NCI-H526 treated with DMSO at 0.1 percent for 48 hours (cell line): ENCODE measurements at regions not wholly inside any gene's neighbourhood (a gene's known extent, or its start where the extent isn't known, plus 50 kb on each side); places are given as distances from the start of the nearest gene placed in this dataset.
"Not testable (repeated sequence)": the region's sequence is repeated elsewhere in the genome, so short reads cannot be mapped to it uniquely, and the experiment has no call there.

Experiments used
- DNase-seq: peaks from one replicate; lab custom pipeline; 2025; lab: John Stamatoyannopoulos, UW

GRCh38 chr14:103260629-103261124 is 73.4 kb upstream of the EIF5 start:
- peak; percentile 59 for DNase-seq

- no peak for DNase-seq
Observed at GRCh38 chr14:103267226-103267910, 66.7 kb upstream of the EIF5 start.

GRCh38 chr14:103271189-103271588 is 62.8 kb upstream of the EIF5 start:
- no peak for DNase-seq

- no peak for DNase-seq
Observed at GRCh38 chr14:103273145-103273744, 60.8 kb upstream of the EIF5 start.

DNA sequence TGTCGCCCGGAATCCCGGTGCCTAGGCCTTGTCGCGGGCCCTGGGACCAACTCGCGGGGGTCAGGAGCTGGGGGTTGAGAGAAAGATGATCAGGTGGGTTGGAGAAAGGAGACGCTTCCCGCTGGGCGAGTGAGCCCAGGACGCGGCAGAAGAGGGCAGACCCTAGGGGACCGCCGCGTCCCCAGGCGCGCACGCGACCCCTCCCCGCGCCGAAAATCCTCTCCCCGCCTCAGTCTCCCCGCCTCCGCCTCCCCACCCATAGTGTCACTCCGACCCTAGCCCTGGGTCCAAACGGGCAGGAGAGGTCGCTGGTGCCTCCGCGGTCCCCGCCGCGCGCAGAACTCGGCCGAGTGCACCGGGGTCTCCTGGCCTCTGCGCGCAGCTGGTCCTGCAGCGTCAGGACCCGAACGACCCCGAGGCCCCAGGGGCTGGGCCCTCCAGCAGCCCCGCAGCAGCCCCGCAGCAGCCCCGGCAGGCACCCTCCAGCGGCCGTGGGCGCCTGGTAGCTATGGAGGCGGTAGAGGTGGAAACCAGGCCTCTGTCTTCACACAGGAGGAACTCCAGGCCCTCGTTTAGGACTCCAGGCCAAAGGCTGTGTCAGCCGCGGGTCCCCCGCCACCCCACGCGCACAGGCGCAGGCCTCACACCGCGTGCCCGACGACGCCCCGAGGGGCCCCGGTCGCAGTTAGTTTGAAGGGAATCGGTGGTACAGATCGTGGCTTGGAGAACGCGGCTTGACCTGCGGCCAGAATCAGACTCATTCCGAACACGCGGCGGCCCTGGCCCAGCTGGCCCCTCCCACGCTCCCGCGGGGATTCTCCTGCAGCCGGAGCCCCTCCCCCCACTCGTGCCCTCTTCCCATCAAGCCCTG is 60.1 kb upstream of the EIF5 start:
- DNase-seq: no peak

GRCh38 chr14:103275000-103275399 is 59.0 kb upstream of the EIF5 start:
- DNase-seq: no peak

DNA sequence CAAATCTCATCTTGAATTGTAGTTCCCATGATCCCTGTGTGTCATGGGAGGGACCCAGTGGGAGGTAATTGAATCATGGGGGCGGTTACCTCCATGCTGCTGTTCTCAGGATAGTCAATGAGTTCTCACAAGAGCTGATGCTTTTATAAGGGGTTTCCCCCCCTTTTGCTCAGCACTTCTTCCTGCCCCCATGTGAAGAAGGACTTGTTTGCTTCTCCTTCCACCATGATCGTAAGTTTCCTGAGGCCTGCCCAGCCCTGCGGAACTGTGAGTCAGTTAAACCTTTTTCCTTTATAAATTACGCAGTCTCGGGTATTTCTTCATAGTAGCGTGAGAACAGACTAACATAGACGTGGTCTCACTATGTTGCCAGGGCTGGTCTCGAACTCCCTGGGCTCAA is 56.1 kb upstream of the EIF5 start:
- no peak for DNase-seq

DNA sequence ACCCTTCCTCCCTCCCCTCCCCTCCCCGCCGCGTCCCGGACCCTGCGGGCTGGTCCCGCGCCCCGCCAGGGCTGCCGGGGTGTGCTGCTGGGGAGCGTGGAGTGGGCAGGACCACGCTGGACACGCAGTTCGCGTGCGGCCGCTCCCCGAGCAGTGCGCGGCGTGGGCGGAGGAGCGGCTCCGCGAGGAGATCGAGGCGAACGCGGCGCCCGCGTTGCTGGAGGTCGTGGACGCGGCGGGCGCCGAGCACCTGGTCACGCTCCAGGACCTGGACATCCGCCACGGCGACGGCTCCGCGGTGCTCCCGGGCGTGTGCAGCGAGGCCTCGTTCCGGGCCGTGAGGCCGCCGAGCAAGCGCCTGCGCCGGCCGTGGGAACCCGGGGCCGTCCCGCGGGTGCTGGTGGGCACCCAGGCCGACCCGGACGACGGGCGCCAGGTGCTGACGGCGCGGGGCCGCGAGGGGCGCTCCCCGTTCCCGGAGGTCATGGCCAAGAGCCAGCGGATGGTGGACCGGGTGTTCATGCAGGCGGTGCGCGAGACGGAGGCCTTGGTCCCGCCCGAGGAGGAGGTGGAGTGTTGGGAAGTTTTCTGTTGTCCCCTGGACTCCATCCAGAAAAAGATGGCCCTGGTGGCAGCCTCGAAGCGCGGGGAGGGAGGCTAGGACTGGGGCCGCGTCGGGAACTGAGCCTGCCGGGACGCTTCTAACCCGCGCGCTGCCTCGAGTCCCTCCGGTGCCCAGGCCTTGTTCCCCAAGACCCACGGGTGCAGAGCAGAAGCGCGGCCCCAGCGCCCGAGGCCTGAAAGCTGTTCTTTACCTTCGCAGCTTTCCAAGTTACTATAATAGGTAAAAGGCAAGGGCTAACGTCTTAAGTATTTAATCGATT is 54.7 kb upstream of the EIF5 start:
- DNase-seq: no peak

DNA sequence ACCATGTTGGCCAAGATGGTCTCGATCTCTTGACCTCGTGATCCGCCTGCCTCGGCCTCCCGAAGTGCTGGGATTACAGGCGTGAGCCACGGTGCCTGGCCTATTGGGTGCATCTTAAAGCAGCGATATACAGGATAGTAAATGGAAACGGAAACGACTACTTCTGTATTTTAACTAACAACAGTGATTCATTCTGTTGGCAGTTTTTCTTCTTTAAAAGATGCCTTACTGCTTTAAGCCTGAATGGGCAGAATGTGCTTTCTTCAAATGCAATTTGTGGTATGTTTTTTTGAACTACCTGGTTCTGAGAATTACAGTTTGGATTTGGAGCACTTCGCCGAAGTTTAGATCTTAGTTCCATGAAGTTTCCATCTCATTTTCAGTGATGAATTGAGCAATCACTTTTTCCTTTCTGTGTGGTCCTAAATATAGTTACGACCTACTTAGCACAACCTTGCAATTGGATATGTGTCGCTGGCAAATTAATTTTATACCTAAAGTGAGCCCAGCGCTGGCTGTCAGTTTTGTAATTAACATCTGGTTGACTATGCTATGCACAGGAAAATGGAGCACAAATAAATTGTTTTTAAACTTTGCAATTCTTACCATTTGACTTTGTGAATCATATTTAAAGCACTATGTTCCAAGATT is 53.6 kb upstream of the EIF5 start:
- no peak for DNase-seq

DNA sequence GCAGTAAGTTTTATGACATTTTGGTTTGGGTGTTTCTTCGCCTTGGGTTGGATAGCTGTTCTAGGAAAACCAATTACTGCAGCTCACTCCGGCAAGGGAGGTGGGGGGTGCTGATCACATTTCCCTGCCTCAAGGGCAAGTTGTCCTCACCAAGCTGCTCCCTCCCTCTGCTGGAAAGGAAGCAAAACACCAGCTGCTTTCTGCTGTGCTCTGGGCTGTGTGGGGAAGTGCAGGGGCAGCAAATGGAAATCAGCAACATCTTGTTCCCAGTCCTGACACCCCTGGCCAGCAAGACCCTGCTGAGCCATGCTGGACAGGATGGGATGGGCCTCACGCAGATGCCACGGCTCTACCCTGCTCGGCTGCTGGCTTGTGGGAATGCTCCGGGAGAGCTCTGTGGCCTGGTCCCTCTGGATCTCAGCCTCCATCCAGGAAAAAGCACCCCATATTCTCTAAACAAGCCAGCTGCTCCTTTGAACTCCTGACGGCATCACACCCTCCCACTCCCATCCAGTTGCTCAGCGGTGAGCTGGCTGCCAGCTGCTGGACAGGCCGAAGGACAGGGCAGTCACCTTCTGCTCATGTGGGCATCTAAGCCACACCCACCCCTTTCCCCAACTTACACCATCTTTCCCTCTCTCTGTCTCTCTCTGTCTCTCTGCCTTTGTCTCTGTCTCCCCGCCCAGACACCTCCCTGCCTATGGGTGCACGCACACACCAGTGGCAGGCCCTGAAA is 52.4 kb upstream of the EIF5 start:
- DNase-seq: peak; percentile 56

DNA sequence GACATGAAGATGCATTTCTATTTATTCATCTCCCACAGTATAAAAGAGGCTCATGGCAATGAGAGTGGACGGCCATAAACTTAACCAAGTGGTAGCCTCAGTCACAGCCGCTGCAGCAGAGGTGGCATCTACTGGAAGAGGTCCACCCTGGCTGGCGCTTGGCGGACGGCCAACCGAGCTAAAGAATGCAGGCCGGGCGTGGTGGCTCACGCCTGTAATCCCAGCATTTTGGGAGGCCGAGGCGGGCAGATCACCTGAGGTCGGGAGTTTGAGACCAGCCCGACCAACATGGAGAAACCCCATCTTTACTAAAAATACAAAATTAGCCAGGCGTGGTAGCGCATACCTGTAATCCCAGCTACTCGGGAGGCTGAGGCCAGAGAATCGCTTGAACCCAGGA is 51.7 kb upstream of the EIF5 start:
- not testable (repeated sequence) for DNase-seq

- no peak for DNase-seq
Observed at GRCh38 chr14:103282932-103283331, 51.1 kb upstream of the EIF5 start.

DNA sequence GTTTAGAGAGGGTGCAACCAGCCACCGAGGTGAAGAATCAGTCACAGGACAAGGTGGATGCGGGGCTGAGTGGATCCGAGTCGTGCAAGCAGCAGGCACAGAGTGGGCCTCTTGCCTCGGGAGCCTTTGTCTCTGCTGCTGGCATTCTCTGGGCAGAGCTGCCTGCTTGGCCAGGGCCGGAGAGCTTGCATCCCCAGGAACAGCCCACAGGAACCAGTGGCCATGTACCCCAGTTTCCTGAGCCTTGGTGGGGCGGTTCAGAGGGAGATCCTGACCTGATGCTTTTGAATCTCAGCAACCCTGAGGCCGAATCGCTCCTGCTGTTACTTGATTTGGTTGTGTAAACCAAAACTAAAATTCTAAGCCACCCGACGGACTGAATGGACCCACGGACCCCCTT is 50.1 kb upstream of the EIF5 start:
- no peak for DNase-seq
